ENCODE measurements at regions not wholly inside any gene's neighbourhood (a gene's known extent, or its start where the extent isn't known, plus 50 kb on each side); places are given as distances from the start of the nearest gene placed in this dataset.

DNA sequence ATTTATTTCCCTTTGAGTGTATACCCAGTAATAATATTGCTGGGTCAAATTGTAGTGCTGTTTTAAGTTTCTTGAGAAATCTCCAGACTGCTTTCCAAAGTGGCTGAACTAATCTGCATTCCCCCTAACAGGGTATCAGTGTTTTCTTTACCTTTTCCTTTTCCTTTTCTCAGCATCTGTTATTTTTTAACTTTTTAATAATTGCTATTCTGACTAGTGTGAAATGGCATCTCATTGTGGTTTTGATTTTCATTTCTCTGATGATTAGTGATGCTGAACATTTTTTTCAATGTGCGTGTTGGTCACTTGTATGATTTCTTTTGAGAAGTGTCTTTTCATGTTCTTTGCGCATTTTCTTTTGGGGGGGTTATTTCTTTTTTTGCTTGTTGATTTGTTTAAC, 374.9 kb upstream of the BRINP3 start:
- Histone ChIP-seq H3K4me2 (ENCODE audit: low read length) (no peak overlapping the region), H3K4me3 (ENCODE audit: low read depth, low read length, poor library complexity, severe bottlenecking) (no peak overlapping the region), H3K27ac (ENCODE audit: low read depth, low read length, poor library complexity, severe bottlenecking) (no peak overlapping the region), H3K9me2 (ENCODE audit: insufficient read depth, low read length) (no peaks in the 10 kb centered on the region), H3K4me1 (ENCODE audit: insufficient read depth, low read length, poor library complexity, severe bottlenecking) (no peaks in the 10 kb centered on the region), H4K20me1 (ENCODE audit: insufficient read depth, low read length) (no peaks in the 10 kb centered on the region), H3K9me3 (ENCODE audit: low read length) (no peaks in the 10 kb centered on the region), H2AFZ (ENCODE audit: low read length) (no peak overlapping the region), H3K36me3 (ENCODE audit: insufficient read depth, low read length) (no peaks in the 10 kb centered on the region), H3K79me2 (ENCODE audit: insufficient read depth, low read depth, low read length) (no peaks in the 10 kb centered on the region)
- TF ChIP-seq, protein P1, sequence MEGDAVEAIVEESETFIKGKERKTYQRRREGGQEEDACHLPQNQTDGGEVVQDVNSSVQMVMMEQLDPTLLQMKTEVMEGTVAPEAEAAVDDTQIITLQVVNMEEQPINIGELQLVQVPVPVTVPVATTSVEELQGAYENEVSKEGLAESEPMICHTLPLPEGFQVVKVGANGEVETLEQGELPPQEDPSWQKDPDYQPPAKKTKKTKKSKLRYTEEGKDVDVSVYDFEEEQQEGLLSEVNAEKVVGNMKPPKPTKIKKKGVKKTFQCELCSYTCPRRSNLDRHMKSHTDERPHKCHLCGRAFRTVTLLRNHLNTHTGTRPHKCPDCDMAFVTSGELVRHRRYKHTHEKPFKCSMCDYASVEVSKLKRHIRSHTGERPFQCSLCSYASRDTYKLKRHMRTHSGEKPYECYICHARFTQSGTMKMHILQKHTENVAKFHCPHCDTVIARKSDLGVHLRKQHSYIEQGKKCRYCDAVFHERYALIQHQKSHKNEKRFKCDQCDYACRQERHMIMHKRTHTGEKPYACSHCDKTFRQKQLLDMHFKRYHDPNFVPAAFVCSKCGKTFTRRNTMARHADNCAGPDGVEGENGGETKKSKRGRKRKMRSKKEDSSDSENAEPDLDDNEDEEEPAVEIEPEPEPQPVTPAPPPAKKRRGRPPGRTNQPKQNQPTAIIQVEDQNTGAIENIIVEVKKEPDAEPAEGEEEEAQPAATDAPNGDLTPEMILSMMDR (conservative IDR thresholded peaks at IDR 0.05; ENCODE audit: low read length) = no peak
- TF ChIP-seq EZH2phosphoT487 (IDR thresholded peaks at IDR 0.05; ENCODE audit: borderline replicate concordance, low read depth, low read length) = no peak
- BruUV-seq (replicated peaks) = no TSS peak
- ChIA-PET CTCF (ENCODE audit: unreplicated experiment) (no interaction called here), POLR2A (no interaction called here)
- intact Hi-C loops (cut with micrococcal nuclease; ENCODE audit: unreplicated experiment) = no loop called here
- no peak for DNase-seq (ENCODE audit: low spot score)

DNA sequence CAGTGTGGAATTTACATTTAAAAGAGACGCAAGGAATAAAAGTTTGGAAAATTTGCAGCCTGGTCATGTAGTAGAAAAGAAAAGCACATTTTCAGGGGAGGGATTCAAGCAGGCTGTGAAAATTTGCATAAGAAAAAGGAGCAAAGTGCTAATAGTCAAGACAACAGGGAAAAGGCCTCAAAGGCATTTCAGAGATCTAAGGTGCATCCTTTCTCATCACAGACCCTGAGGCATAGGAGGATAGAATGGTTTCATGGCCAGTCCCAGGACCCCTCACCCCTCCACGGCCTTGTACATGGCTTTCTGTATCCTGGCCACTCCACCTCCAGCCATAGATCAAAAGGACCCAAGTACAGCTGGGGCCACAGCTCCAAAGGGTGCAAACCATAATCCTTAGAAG, 380.5 kb upstream of the BRINP3 start:
- Histone ChIP-seq H3K27ac (ENCODE audit: low read depth, low read length, poor library complexity, severe bottlenecking) (no peak overlapping the region), H3K79me2 (ENCODE audit: insufficient read depth, low read depth, low read length) (no peaks in the 10 kb centered on the region), H3K36me3 (ENCODE audit: insufficient read depth, low read length) (no peaks in the 10 kb centered on the region), H3K4me2 (ENCODE audit: low read length) (no peak overlapping the region), H3K4me1 (ENCODE audit: insufficient read depth, low read length, poor library complexity, severe bottlenecking) (no peaks in the 10 kb centered on the region), H3K4me3 (ENCODE audit: low read depth, low read length, poor library complexity, severe bottlenecking) (no peak overlapping the region), H3K9me3 (ENCODE audit: low read length) (no peaks in the 10 kb centered on the region), H2AFZ (ENCODE audit: low read length) (no peak overlapping the region), H4K20me1 (ENCODE audit: insufficient read depth, low read length) (no peaks in the 10 kb centered on the region), H3K9me2 (ENCODE audit: insufficient read depth, low read length) (no peaks in the 10 kb centered on the region)
- BruUV-seq (replicated peaks) = no TSS peak
- no peak for DNase-seq (ENCODE audit: low spot score)
- POLR2A ChIA-PET = interaction anchor here (0.6 to 1.1 kb wide), 2 partner anchors 13 to 1863 kb away, joined by 3 read pairs; no protein-coding TSS in a partner anchor
- CTCF ChIA-PET (ENCODE audit: unreplicated experiment) = no interaction called here
- intact Hi-C loops (cut with micrococcal nuclease; ENCODE audit: unreplicated experiment) = no loop called here
- TF ChIP-seq, protein P1 (conservative IDR thresholded peaks at IDR 0.05; ENCODE audit: low read length) = no peak
- no peak for TF ChIP-seq EZH2phosphoT487 (IDR thresholded peaks at IDR 0.05; ENCODE audit: borderline replicate concordance, low read depth, low read length)

DNA sequence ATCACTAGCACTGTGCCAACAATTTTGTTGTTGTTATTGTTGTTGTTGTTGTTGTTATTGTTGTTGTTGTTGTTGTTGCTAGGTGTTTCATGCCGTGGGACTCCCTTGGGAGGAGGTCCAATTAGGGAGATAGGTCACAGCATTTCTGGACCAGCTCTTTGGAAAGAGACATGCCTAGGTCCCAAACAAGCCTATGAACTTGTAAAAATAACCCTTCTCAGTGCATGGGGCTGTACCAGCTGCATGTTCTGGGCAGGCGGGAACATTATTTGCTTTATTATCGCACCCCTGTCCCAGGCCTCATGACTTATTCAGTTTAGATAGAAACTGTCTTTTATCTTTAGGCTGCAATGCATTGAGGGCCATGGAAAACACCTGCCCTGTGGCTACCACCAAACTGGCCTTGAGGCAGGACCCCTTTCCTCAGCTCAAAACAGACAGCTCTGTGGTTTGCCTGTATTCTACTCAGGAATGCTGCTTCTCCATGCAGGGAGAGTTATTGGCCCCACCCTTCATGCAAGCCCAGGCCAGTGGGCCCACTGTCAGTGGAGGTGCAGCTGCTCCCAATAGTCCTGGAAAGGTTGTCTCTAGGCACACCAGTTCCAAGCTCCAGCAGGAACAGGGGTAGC, 386.5 kb upstream of the BRINP3 start:
- TF ChIP-seq, protein P1 (conservative IDR thresholded peaks at IDR 0.05; ENCODE audit: low read length) = no peak
- no peak for TF ChIP-seq EZH2phosphoT487 (IDR thresholded peaks at IDR 0.05; ENCODE audit: borderline replicate concordance, low read depth, low read length)
- ChIA-PET CTCF (ENCODE audit: unreplicated experiment) (no interaction called here), POLR2A (interaction anchor here (0.6 kb wide), 1 partner anchor 231 kb away, joined by 4 read pairs; no protein-coding TSS in a partner anchor)
- no TSS peak for BruUV-seq (replicated peaks)
- no peaks in the 10 kb centered on the region for H3K9me3 ChIP-seq (ENCODE audit: low read length)
- H3K4me3 ChIP-seq (ENCODE audit: low read depth, low read length, poor library complexity, severe bottlenecking) = no peak overlapping the region
- no peaks in the 10 kb centered on the region for H3K4me1 ChIP-seq (ENCODE audit: insufficient read depth, low read length, poor library complexity, severe bottlenecking)
- intact Hi-C loops (cut with micrococcal nuclease; ENCODE audit: unreplicated experiment) = no loop called here
- H3K27ac ChIP-seq (ENCODE audit: low read depth, low read length, poor library complexity, severe bottlenecking) = no peak overlapping the region
- no peak overlapping the region for H3K4me2 ChIP-seq (ENCODE audit: low read length)
- no peaks in the 10 kb centered on the region for H3K36me3 ChIP-seq (ENCODE audit: insufficient read depth, low read length)
- H2AFZ ChIP-seq (ENCODE audit: low read length) = no peak overlapping the region
- H3K79me2 ChIP-seq (ENCODE audit: insufficient read depth, low read depth, low read length) = no peaks in the 10 kb centered on the region
- no peaks in the 10 kb centered on the region for H3K9me2 ChIP-seq (ENCODE audit: insufficient read depth, low read length)
- no peak for DNase-seq (ENCODE audit: low spot score)
- no peaks in the 10 kb centered on the region for H4K20me1 ChIP-seq (ENCODE audit: insufficient read depth, low read length)

Data from OCI-LY7 (cell line).